MM.1S (cell line): ENCODE measurements at regions not wholly inside any gene's neighbourhood (a gene's known extent, or its start where the extent isn't known, plus 50 kb on each side); places are given as distances from the start of the nearest gene placed in this dataset.

Experiments used
- DNase-seq: peaks from one replicate; pipeline ENCODE4 v3.0.0-alpha.2; 2015
- H2AFZ ChIP-seq: fragments of 300-600 bp; sonication (generic); 2 replicates; pipeline ENCODE4 v1.6.0; 2016; ENCODE audit warnings: antibody characterized with exemption, low read length
- H3F3A ChIP-seq: fragments of 300-600 bp; sonication (generic); 2 replicates; pipeline ENCODE4 v1.6.1; 2016; ENCODE audit warnings: mild to moderate bottlenecking, antibody characterized with exemption, low read length, moderate library complexity, mixed read lengths; ENCODE audit not compliant: insufficient read depth
- H3K27ac ChIP-seq: fragments of 300-600 bp; sonication (generic); 2 replicates; pipeline ENCODE4 v1.5.1; 2016; ENCODE audit warnings: mild to moderate bottlenecking, low read length
- H3K27me3 ChIP-seq: fragments of 300-600 bp; sonication (generic); replicated peaks from 2 replicates; pipeline ENCODE4 v1.6.0; 2016; ENCODE audit warnings: low read length; ENCODE audit not compliant: insufficient read depth
- H3K36me3 ChIP-seq: fragments of 300-600 bp; sonication (generic); replicated peaks from 2 replicates; pipeline ENCODE4 v1.6.1; 2016; ENCODE audit warnings: mild to moderate bottlenecking, low read length, mixed read lengths; ENCODE audit not compliant: insufficient read depth
- H3K4me1 ChIP-seq: fragments of 300-600 bp; sonication (generic); 2 replicates; pipeline ENCODE4 v1.6.1; 2016; ENCODE audit warnings: low read length, mixed read lengths
- H3K4me2 ChIP-seq: fragments of 300-600 bp; sonication (generic); 2 replicates; pipeline ENCODE4 v1.6.0; 2016; ENCODE audit warnings: low read depth, low read length
- H3K4me3 ChIP-seq: fragments of 300-600 bp; sonication (generic); 2 replicates; pipeline ENCODE4 v1.5.1; 2016; ENCODE audit warnings: low read length, mixed read lengths
- H3K79me2 ChIP-seq: fragments of 300-600 bp; sonication (generic); 2 replicates; pipeline ENCODE4 v1.6.1; 2016; ENCODE audit warnings: mixed run types, low read length, mixed read lengths
- H3K9ac ChIP-seq: fragments of 300-600 bp; sonication (generic); 2 replicates; pipeline ENCODE4 v1.6.1; 2016; ENCODE audit warnings: low read length, mixed read lengths
- H3K9me2 ChIP-seq: fragments of 300-600 bp; sonication (generic); replicated peaks from 2 replicates; pipeline ENCODE4 v1.6.1; 2016; ENCODE audit warnings: mild to moderate bottlenecking, low read length, mixed read lengths; ENCODE audit not compliant: insufficient read depth
- H3K9me3 ChIP-seq: fragments of 300-600 bp; sonication (generic); replicated peaks from 2 replicates; pipeline ENCODE4 v1.6.1; 2016; ENCODE audit warnings: mild to moderate bottlenecking, low read length, mixed read lengths; ENCODE audit not compliant: insufficient read depth
- H4K20me1 ChIP-seq: fragments of 300-600 bp; sonication (generic); 2 replicates; pipeline ENCODE4 v1.6.1; 2016; ENCODE audit warnings: mild to moderate bottlenecking, low read length, moderate library complexity, mixed read lengths; ENCODE audit not compliant: insufficient read depth
- EZH2 ChIP-seq: fragments of 300-600 bp; sonication (generic); optimal IDR thresholded peaks from 2 replicates; pipeline ENCODE3; 2017; ENCODE audit warnings: low read depth, mild to moderate bottlenecking, antibody characterized with exemption, low read length, mixed read lengths
- EZH2phosphoT487 ChIP-seq: fragments of 300-600 bp; sonication (generic); IDR thresholded peaks from 2 replicates; pipeline ENCODE4 v1.6.1; 2018; ENCODE audit warnings: antibody characterized with exemption, low read length
- TF ChIP-seq, protein P1 (sequence below): fragments of 300-600 bp; sonication (generic); IDR thresholded peaks from 2 replicates; pipeline ENCODE4 v1.5.1; 2016; ENCODE audit warnings: antibody characterized with exemption, low read length, mixed read lengths

DNA sequence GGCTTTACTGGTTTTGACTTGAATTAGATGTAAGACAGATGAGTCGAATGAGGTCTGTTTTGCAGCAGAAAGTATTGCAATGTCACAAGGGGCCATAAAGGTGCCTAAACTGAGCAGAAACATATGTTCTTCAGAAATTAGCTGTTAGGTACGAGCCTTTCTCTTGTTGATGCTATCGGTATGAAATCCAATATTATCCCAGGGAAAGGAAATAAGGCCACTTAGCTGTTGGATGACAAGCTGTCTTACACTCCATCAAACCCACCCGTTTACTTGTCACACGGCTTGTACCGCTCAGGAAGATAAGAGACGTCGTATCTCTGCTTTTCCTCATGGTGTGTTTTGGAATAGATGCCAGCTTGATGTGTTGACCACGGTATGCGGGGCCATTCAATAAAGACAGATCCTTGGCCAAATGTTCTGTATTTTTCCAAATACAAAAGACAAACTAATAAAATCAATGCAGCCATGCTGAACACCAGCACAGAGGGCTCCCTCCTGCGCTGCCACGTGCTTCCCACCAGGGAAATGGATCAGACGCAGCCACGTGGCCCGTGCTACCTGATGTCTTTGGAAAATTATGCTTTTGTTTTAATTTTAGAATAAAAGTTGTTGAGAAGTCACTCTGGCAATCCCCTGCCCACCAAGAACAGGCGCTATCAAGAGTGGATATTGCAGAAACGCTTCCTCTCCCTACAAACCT, 255.9 kb upstream of the SULF2 start:
- H3F3A ChIP-seq, result 0 out of 2 replicates have a peak, but pooled peaks cover 6% of the 10 kb centered on the region
- TF ChIP-seq, protein P1, sequence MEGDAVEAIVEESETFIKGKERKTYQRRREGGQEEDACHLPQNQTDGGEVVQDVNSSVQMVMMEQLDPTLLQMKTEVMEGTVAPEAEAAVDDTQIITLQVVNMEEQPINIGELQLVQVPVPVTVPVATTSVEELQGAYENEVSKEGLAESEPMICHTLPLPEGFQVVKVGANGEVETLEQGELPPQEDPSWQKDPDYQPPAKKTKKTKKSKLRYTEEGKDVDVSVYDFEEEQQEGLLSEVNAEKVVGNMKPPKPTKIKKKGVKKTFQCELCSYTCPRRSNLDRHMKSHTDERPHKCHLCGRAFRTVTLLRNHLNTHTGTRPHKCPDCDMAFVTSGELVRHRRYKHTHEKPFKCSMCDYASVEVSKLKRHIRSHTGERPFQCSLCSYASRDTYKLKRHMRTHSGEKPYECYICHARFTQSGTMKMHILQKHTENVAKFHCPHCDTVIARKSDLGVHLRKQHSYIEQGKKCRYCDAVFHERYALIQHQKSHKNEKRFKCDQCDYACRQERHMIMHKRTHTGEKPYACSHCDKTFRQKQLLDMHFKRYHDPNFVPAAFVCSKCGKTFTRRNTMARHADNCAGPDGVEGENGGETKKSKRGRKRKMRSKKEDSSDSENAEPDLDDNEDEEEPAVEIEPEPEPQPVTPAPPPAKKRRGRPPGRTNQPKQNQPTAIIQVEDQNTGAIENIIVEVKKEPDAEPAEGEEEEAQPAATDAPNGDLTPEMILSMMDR, result no peak
- no peak for TF ChIP-seq EZH2phosphoT487
- no peak for TF ChIP-seq EZH2
- DNase-seq, result no peak
- no peaks in the 10 kb centered on the region for H3K9me3 ChIP-seq
- no peaks in the 10 kb centered on the region for H3K9me2 ChIP-seq
- H3K9ac ChIP-seq, result no peak overlapping the region
- H3K79me2 ChIP-seq, result no peaks in the 10 kb centered on the region
- no peaks in the 10 kb centered on the region for H3K27me3 ChIP-seq
- H3K4me1 ChIP-seq, result peaks cover 17% of the 10 kb centered on the region
- H4K20me1 ChIP-seq, result no peaks in the 10 kb centered on the region
- H3K27ac ChIP-seq, result no peak overlapping the region
- no peaks in the 10 kb centered on the region for H3K36me3 ChIP-seq
- H3K4me3 ChIP-seq, result no peak overlapping the region
- no peak overlapping the region for H2AFZ ChIP-seq
- H3K4me2 ChIP-seq, result no peak overlapping the region

DNA sequence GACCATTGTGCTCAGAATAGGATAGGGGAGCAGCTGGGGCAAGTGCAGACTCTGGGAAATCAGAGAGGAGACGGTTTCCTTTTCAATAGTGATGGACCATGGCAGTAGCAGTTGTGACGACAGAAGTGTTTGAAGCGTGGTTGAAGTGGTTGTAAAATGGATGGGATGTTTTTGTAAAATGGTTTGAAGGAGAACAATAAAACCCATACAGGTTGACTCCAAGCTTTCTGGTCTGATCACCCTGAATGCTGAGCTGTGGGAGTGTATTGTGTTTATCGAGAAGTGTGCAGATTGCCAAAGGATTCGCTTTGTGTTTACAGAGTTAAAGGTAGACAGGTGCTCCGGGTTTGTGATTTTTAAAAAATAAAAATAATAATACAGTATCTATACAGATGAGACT, 255.2 kb upstream of the SULF2 start:
- no peak overlapping the region for H3K27ac ChIP-seq
- TF ChIP-seq, protein P1, result no peak
- no peak for TF ChIP-seq EZH2

DNA sequence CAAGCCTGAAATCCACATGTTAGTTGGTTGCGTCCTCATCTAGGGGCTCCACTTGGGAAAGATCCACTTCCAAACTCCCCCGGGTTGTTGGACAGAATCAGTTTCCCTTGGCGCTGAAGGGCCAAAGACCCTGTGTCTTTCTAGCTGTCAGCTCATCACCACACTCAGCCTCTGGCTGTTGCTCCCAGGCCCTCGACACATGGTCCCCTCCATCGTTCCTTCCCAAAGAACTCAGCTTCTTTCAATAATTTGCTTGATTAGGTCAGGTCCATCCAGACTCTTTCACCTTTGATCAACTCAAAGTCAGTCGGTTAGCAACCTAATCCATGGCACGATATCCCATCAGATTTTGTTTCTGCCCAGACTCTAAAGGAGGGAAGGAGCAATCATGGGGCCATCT, 254.8 kb upstream of the SULF2 start:
- Histone ChIP-seq H3K4me1 (peaks cover 17% of the 10 kb centered on the region), H3K9me2 (no peaks in the 10 kb centered on the region), H3K9ac (no peak overlapping the region), H3K79me2 (no peaks in the 10 kb centered on the region), H4K20me1 (no peaks in the 10 kb centered on the region), H3K9me3 (no peaks in the 10 kb centered on the region), H3K36me3 (no peaks in the 10 kb centered on the region), H3K27ac (no peak overlapping the region), H3F3A (0 out of 2 replicates have a peak, but pooled peaks cover 6% of the 10 kb centered on the region), H3K4me2 (no peak overlapping the region), H2AFZ (no peak overlapping the region), H3K27me3 (no peaks in the 10 kb centered on the region), H3K4me3 (no peak overlapping the region)
- DNase-seq, result no peak
- no peak for TF ChIP-seq EZH2
- TF ChIP-seq EZH2phosphoT487, result no peak
- TF ChIP-seq, protein P1, result no peak

More for the DNA sequence above, 255.2 kb upstream of the SULF2 start:
- no peaks in the 10 kb centered on the region for H4K20me1 ChIP-seq
- H3K4me3 ChIP-seq, result no peak overlapping the region
- no peaks in the 10 kb centered on the region for H3K27me3 ChIP-seq
- no peaks in the 10 kb centered on the region for H3K79me2 ChIP-seq
- no peak overlapping the region for H3K4me2 ChIP-seq
- 0 out of 2 replicates have a peak, but pooled peaks cover 6% of the 10 kb centered on the region for H3F3A ChIP-seq
- DNase-seq, result no peak
- no peak overlapping the region for H3K9ac ChIP-seq
- H3K4me1 ChIP-seq, result peaks cover 17% of the 10 kb centered on the region
- H3K9me2 ChIP-seq, result no peaks in the 10 kb centered on the region
- H3K9me3 ChIP-seq, result no peaks in the 10 kb centered on the region
- H3K36me3 ChIP-seq, result no peaks in the 10 kb centered on the region
- no peak overlapping the region for H2AFZ ChIP-seq
